HepG2 (cell line): ENCODE measurements at regions not wholly inside any gene's neighbourhood (a gene's known extent, or its start where the extent isn't known, plus 50 kb on each side); places are given as distances from the start of the nearest gene placed in this dataset.

Source experiments
- ARID2 ChIP-seq: sonication (generic); formaldehyde crosslinking; IDR thresholded peaks from 2 replicates; pipeline ENCODE4 v1.8.1; 2022; ENCODE audit warnings: mild to moderate bottlenecking, missing genetic modification reagents, borderline replicate concordance
- CAMTA2 ChIP-seq: sonication (generic); formaldehyde crosslinking; IDR thresholded peaks from 2 replicates; pipeline ENCODE4 v1.4.0; 2020; ENCODE audit warnings: mild to moderate bottlenecking, missing genetic modification reagents, borderline replicate concordance
- CC2D1A ChIP-seq: sonication (generic); formaldehyde crosslinking; IDR thresholded peaks from 2 replicates; pipeline ENCODE4 v1.8.1; 2023; ENCODE audit warnings: mild to moderate bottlenecking, missing genetic modification reagents
- CCAR2 ChIP-seq: fragments of 200-400 bp; formaldehyde crosslinking; optimal IDR thresholded peaks from 2 replicates; pipeline ENCODE3; 2018; ENCODE audit warnings: low read depth, mild to moderate bottlenecking, low read length, moderate library complexity
- CCDC6 ChIP-seq: sonication (generic); formaldehyde crosslinking; IDR thresholded peaks from 2 replicates; pipeline ENCODE4 v1.8.1; 2022; ENCODE audit warnings: mild to moderate bottlenecking, missing genetic modification reagents, moderate library complexity
- CREB1 ChIP-seq, 2 experiments: fragments of 450-650 bp in 1 of 2; IDR thresholded peaks; 2 replicates each; pipeline ENCODE4 v1.6.1; 2016 to 2017; ENCODE audit warnings: control low read depth in 1 of 2, mild to moderate bottlenecking in 1 of 2, missing compliant biosample characterization in 1 of 2, missing genetic modification characterization in 1 of 2
- FLYWCH1 ChIP-seq: sonication (generic); formaldehyde crosslinking; IDR thresholded peaks from 2 replicates; pipeline ENCODE4 v1.8.1; 2023; ENCODE audit warnings: mild to moderate bottlenecking, missing genetic modification reagents
- HNRNPLL ChIP-seq: fragments of 200-400 bp; formaldehyde crosslinking; IDR thresholded peaks from 2 replicates; pipeline ENCODE4 v1.6.1; 2017; ENCODE audit warnings: mild to moderate bottlenecking, low read depth, low read length; ENCODE audit not compliant: poor library complexity, severe bottlenecking
- HOXA3 ChIP-seq: sonication (generic); formaldehyde crosslinking; IDR thresholded peaks from 2 replicates; pipeline ENCODE4 v1.5.0; 2020; ENCODE audit warnings: missing genetic modification reagents
- KMT2B ChIP-seq: IDR thresholded peaks from 2 replicates; pipeline ENCODE4 v1.6.1; 2016; ENCODE audit warnings: missing genetic modification reagents, missing compliant biosample characterization
- MAX ChIP-seq: IDR thresholded peaks from 2 replicates; pipeline ENCODE4 v1.6.1; 2012; ENCODE audit warnings: inconsistent platforms
- MAZ ChIP-seq, 2 experiments: sonication (generic) in 1 of 2; formaldehyde crosslinking in 1 of 2; IDR thresholded peaks; 2 replicates each; pipeline versions ENCODE4 v1.5.0 to v1.6.1; 2012 to 2020; ENCODE audit warnings: low read depth in 2 of 2, mild to moderate bottlenecking in 2 of 2, borderline replicate concordance in 1 of 2, improper control_type of control experiment in 1 of 2, low read length in 1 of 2, missing genetic modification reagents in 1 of 2, moderate library complexity in 1 of 2
- NFIB ChIP-seq: sonication (generic); formaldehyde crosslinking; IDR thresholded peaks from 2 replicates; pipeline ENCODE4 v1.9.0; 2021; ENCODE audit warnings: missing genetic modification reagents, mild to moderate bottlenecking, borderline replicate concordance
- SMAD1 ChIP-seq: sonication (generic); formaldehyde crosslinking; IDR thresholded peaks from 2 replicates; pipeline ENCODE4 v1.4.0; 2020; ENCODE audit warnings: missing genetic modification reagents, low read depth, mild to moderate bottlenecking, borderline replicate concordance
- SMC3 ChIP-seq: IDR thresholded peaks from 2 replicates; pipeline ENCODE4 v1.6.1; 2011; ENCODE audit warnings: low read length, improper control_type of control experiment
- SRY ChIP-seq: sonication (generic); formaldehyde crosslinking; IDR thresholded peaks from 2 replicates; pipeline ENCODE4 v1.8.0; 2022; ENCODE audit warnings: mild to moderate bottlenecking, missing genetic modification reagents
- TBP ChIP-seq: sonication (generic); formaldehyde crosslinking; IDR thresholded peaks from 2 replicates; pipeline ENCODE4 v1.5.0; 2020; ENCODE audit warnings: missing genetic modification reagents
- ZBTB8A ChIP-seq: sonication (generic); formaldehyde crosslinking; IDR thresholded peaks from 2 replicates; pipeline ENCODE4 v1.4.0; 2020; ENCODE audit warnings: mild to moderate bottlenecking, low read depth, missing genetic modification reagents, borderline replicate concordance
- ZFAT ChIP-seq: sonication (generic); formaldehyde crosslinking; conservative IDR thresholded peaks from 2 replicates; pipeline ENCODE4 v1.8.1; 2023; ENCODE audit warnings: missing genetic modification reagents, inconsistent platforms
- ZNF333 ChIP-seq: sonication (generic); formaldehyde crosslinking; IDR thresholded peaks from 2 replicates; pipeline ENCODE4 v1.4.0; 2020; ENCODE audit warnings: mild to moderate bottlenecking, missing genetic modification reagents, borderline replicate concordance
- ZNF337 ChIP-seq: sonication (generic); formaldehyde crosslinking; IDR thresholded peaks from 2 replicates; pipeline ENCODE4 v1.5.1; 2020; ENCODE audit warnings: missing genetic modification reagents, low read depth, mild to moderate bottlenecking, borderline replicate concordance
- ZNF367 ChIP-seq: sonication (generic); formaldehyde crosslinking; IDR thresholded peaks from 2 replicates; pipeline ENCODE4 v1.4.0; 2020; ENCODE audit warnings: missing genetic modification reagents, borderline replicate concordance
- ZNF468 ChIP-seq: sonication (generic); formaldehyde crosslinking; IDR thresholded peaks from 2 replicates; pipeline ENCODE4 v1.8.0; 2022; ENCODE audit warnings: mild to moderate bottlenecking, moderate library complexity, missing genetic modification reagents
- ZNF562 ChIP-seq: sonication (generic); formaldehyde crosslinking; IDR thresholded peaks from 2 replicates; pipeline ENCODE4 v1.8.0; 2022; ENCODE audit warnings: missing genetic modification reagents, borderline replicate concordance
- ZNF570 ChIP-seq: sonication (generic); formaldehyde crosslinking; IDR thresholded peaks from 2 replicates; pipeline ENCODE4 v1.4.0; 2020; ENCODE audit warnings: mild to moderate bottlenecking, missing genetic modification reagents, borderline replicate concordance
- ZNF615 ChIP-seq: sonication (generic); formaldehyde crosslinking; IDR thresholded peaks from 2 replicates; pipeline ENCODE4 v1.5.0; 2020; ENCODE audit warnings: mild to moderate bottlenecking, missing genetic modification reagents, borderline replicate concordance
- TF ChIP-seq, protein P1 (sequence below): IDR thresholded peaks from 2 replicates; pipeline ENCODE4 v1.6.1; 2016
- TF ChIP-seq, protein P2 (sequence below): sonication (generic); formaldehyde crosslinking; IDR thresholded peaks from 2 replicates; pipeline ENCODE4 v1.5.0; 2020; ENCODE audit warnings: mild to moderate bottlenecking, low read depth, missing genetic modification reagents, borderline replicate concordance
- TF ChIP-seq, protein P3 (sequence below): sonication (generic); formaldehyde crosslinking; IDR thresholded peaks from 2 replicates; pipeline ENCODE4 v1.9.0; 2021; ENCODE audit warnings: missing genetic modification reagents, mild to moderate bottlenecking, borderline replicate concordance

GRCh38 chr1:67552336-67552759, 122.1 kb upstream of the SERBP1 start (continued):
- TF ChIP-seq ZNF337 (CRISPR knock-in tag) (no peak), ZNF615 (no peak), SMC3 (no peak; the same call in 1 of the 2 replicates), ZNF562 (CRISPR knock-in tag) (no peak), ZNF570 (no peak), NFIB (no peak), HNRNPLL (no peak), FLYWCH1 (no peak), SMAD1 (CRISPR knock-in tag) (no peak), ARID2 (CRISPR knock-in tag) (no peak), ZNF367 (CRISPR knock-in tag) (no peak), SRY (CRISPR knock-in tag) (no peak; the same call in 1 of the 2 replicates), CCDC6 (CRISPR knock-in tag) (no peak), CCAR2 (no peak), ZBTB8A (CRISPR knock-in tag) (no peak), CC2D1A (no peak), ZNF333 (CRISPR knock-in tag) (no peak), CREB1 (IDR thresholded peaks at IDR 0.05) (no peak), CREB1 (CRISPR knock-in tag; IDR thresholded peaks at IDR 0.05) (no peak), ZFAT (CRISPR knock-in tag) (no peak), KMT2B (no peak), TBP (no peak), HOXA3 (CRISPR knock-in tag) (peak; percentile 64; the same call in 1 of the 2 replicates), CAMTA2 (CRISPR knock-in tag) (no peak), MAX (peak; percentile 92), ZNF468 (CRISPR knock-in tag) (no peak), MAZ (IDR thresholded peaks at IDR 0.05; ENCODE audit: borderline replicate concordance, low read depth, low read length) (no peak), MAZ (CRISPR knock-in tag; IDR thresholded peaks at IDR 0.05; ENCODE audit: low read depth) (no peak)
- TF ChIP-seq, protein P1, sequence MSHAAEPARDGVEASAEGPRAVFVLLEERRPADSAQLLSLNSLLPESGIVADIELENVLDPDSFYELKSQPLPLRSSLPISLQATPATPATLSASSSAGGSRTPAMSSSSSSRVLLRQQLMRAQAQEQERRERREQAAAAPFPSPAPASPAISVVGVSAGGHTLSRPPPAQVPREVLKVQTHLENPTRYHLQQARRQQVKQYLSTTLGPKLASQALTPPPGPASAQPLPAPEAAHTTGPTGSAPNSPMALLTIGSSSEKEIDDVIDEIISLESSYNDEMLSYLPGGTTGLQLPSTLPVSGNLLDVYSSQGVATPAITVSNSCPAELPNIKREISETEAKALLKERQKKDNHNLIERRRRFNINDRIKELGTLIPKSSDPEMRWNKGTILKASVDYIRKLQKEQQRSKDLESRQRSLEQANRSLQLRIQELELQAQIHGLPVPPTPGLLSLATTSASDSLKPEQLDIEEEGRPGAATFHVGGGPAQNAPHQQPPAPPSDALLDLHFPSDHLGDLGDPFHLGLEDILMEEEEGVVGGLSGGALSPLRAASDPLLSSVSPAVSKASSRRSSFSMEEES (CRISPR knock-in tag) = peak; percentile 93
- TF ChIP-seq, protein P2, sequence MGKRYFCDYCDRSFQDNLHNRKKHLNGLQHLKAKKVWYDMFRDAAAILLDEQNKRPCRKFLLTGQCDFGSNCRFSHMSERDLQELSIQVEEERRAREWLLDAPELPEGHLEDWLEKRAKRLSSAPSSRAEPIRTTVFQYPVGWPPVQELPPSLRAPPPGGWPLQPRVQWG (CRISPR knock-in tag) = no peak
- TF ChIP-seq, protein P3, sequence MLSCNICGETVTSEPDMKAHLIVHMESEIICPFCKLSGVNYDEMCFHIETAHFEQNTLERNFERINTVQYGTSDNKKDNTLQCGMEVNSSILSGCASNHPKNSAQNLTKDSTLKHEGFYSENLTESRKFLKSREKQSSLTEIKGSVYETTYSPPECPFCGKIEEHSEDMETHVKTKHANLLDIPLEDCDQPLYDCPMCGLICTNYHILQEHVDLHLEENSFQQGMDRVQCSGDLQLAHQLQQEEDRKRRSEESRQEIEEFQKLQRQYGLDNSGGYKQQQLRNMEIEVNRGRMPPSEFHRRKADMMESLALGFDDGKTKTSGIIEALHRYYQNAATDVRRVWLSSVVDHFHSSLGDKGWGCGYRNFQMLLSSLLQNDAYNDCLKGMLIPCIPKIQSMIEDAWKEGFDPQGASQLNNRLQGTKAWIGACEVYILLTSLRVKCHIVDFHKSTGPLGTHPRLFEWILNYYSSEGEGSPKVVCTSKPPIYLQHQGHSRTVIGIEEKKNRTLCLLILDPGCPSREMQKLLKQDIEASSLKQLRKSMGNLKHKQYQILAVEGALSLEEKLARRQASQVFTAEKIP = no peak
